Endothelial cell of umbilical vein (primary cell): ENCODE measurements at regions not wholly inside any gene's neighbourhood (a gene's known extent, or its start where the extent isn't known, plus 50 kb on each side); places are given as distances from the start of the nearest gene placed in this dataset.

Experiments
- BruUV-seq: library from RNA; stranded (reverse); fragments of 400-500 nt; replicated peaks from 2 replicates; lab custom pipeline; 2021; lab: Mats Ljungman, UMichigan
- CTCF ChIA-PET: fragments of 300-600, 350-600 bp; sonication (Branson Sonifier 250); formaldehyde crosslinking; loops from one replicate; lab custom pipeline; 2021; ENCODE audit warnings: antibody characterized with exemption, inconsistent platforms; lab: Charles Lee
- POLR2A ChIA-PET: fragments of 300-600, 350-600 bp; sonication (Branson Sonifier 250); formaldehyde crosslinking; loops from one replicate; lab custom pipeline; 2021; ENCODE audit warnings: antibody characterized with exemption, inconsistent platforms; lab: Charles Lee
- DNase-seq: peaks from one replicate; pipeline ENCODE4 v3.0.0-alpha.2; 2011; ENCODE audit warnings: low read depth, low spot score
- FAIRE-seq: peaks from 2 replicates; lab custom pipeline; 2011; peaks lifted over from hg19 to GRCh38; lab: Jason Lieb, UNC
- H2AFZ ChIP-seq: 2 replicates; pipeline ENCODE4 v1.6.0; 2012; ENCODE audit warnings: low read depth, low read length, control low read depth, inconsistent platforms
- H3K27ac ChIP-seq: 2 replicates; pipeline ENCODE4 v1.5.1; 2011; ENCODE audit warnings: low read depth, mild to moderate bottlenecking, control low read depth, low read length, moderate library complexity; ENCODE audit not compliant: insufficient read depth
- H3K27me3 ChIP-seq, 2 experiments: 2 replicates each; pipeline versions ENCODE4 v1.6.0 to v1.6.1; 2011; ENCODE audit warnings: low read length in 2 of 2, mixed read lengths in 1 of 2; ENCODE audit not compliant: control insufficient read depth in 2 of 2, insufficient read depth in 2 of 2
- H3K36me3 ChIP-seq, 2 experiments: 2 replicates in 1 of 2; 3 replicates in 1 of 2; pipeline ENCODE4 v1.5.1; 2011; ENCODE audit warnings: low read length in 2 of 2, mild to moderate bottlenecking in 1 of 2, moderate library complexity in 1 of 2; ENCODE audit not compliant: control insufficient read depth in 2 of 2, insufficient read depth in 2 of 2; ENCODE audit errors: extremely low read depth in 1 of 2
- H3K4me1 ChIP-seq: 3 replicates; pipeline ENCODE4 v1.5.1; 2011; ENCODE audit warnings: mild to moderate bottlenecking, low read length; ENCODE audit not compliant: control insufficient read depth, insufficient read depth; ENCODE audit errors: extremely low read depth
- H3K4me2 ChIP-seq: 2 replicates; pipeline ENCODE4 v1.6.1; 2011; ENCODE audit warnings: low read length, control low read depth, mixed read lengths; ENCODE audit not compliant: insufficient read depth
- H3K4me3 ChIP-seq, 3 experiments: fragments of 200-600 bp in 1 of 3; sonication (generic), shearing (Covaris generic) in 1 of 3; replicated peaks in 1 of 3; 2 replicates each; pipeline ENCODE4 v1.5.1; 2011 to 2016; ENCODE audit warnings: control low read depth in 3 of 3, low read length in 3 of 3, mild to moderate bottlenecking in 2 of 3, inconsistent platforms in 1 of 3, low read depth in 1 of 3, moderate library complexity in 1 of 3; ENCODE audit not compliant: insufficient read depth in 1 of 3
- H3K79me2 ChIP-seq: 2 replicates; pipeline ENCODE4 v1.6.0; 2012; ENCODE audit warnings: low read length, inconsistent platforms; ENCODE audit not compliant: control insufficient read depth, insufficient read depth
- H3K9ac ChIP-seq: replicated peaks from 2 replicates; pipeline ENCODE3; 2011; ENCODE audit warnings: low read length, control low read depth; ENCODE audit not compliant: insufficient read depth; ENCODE audit errors: extremely low read depth
- H3K9me1 ChIP-seq: replicated peaks from 3 replicates; pipeline ENCODE4 v1.6.0; 2011; ENCODE audit warnings: mild to moderate bottlenecking, low read length; ENCODE audit not compliant: control insufficient read depth, insufficient read depth; ENCODE audit errors: extremely low read depth
- H3K9me3 ChIP-seq: replicated peaks from 2 replicates; pipeline ENCODE4 v1.5.1; 2012; ENCODE audit warnings: low read length, inconsistent platforms; ENCODE audit not compliant: control insufficient read depth, insufficient read depth
- H4K20me1 ChIP-seq: replicated peaks from 2 replicates; pipeline ENCODE3; 2011; ENCODE audit warnings: mild to moderate bottlenecking, low read length; ENCODE audit not compliant: control insufficient read depth, insufficient read depth; ENCODE audit errors: extremely low read depth
- CTCF ChIP-seq, 2 donors: IDR thresholded peaks; 1 replicate in 1 of 2; 2 replicates in 1 of 2; pipeline ENCODE4 v1.5.1; 2011; ENCODE audit warnings: low read length in 2 of 2, mild to moderate bottlenecking in 2 of 2, moderate library complexity in 2 of 2, control low read depth in 1 of 2, inconsistent platforms in 1 of 2, low read depth in 1 of 2; ENCODE audit not compliant: insufficient read depth in 1 of 2; ENCODE audit errors: extremely low read depth in 1 of 2
- EZH2 ChIP-seq: IDR thresholded peaks from 2 replicates; pipeline ENCODE4 v1.6.1; 2012; ENCODE audit warnings: borderline replicate concordance, low read depth, mild to moderate bottlenecking, moderate library complexity, low read length, inconsistent platforms; ENCODE audit not compliant: severe bottlenecking
- FOS ChIP-seq: IDR thresholded peaks from 2 replicates; pipeline ENCODE4 v1.6.1; 2011; ENCODE audit warnings: mild to moderate bottlenecking, low read length, moderate library complexity, borderline replicate concordance; ENCODE audit not compliant: insufficient read depth
- GATA2 ChIP-seq: IDR thresholded peaks from 2 replicates; pipeline ENCODE4 v1.7.0; 2011; ENCODE audit warnings: low read depth, mild to moderate bottlenecking, moderate library complexity, mixed read lengths, low read length; ENCODE audit not compliant: insufficient read length, insufficient read depth
- JUN ChIP-seq: IDR thresholded peaks from 2 replicates; pipeline ENCODE4 v1.6.1; 2011; ENCODE audit warnings: borderline replicate concordance, low read depth; ENCODE audit not compliant: insufficient read length, insufficient read depth
- MAX ChIP-seq: IDR thresholded peaks from 2 replicates; pipeline ENCODE4 v1.6.1; 2011; ENCODE audit not compliant: insufficient read depth, insufficient read length
- MYC ChIP-seq: IDR thresholded peaks from one replicate; pipeline ENCODE4 v1.6.1; 2011; ENCODE audit warnings: mild to moderate bottlenecking, low read depth, low read length
- POLR2A ChIP-seq: IDR thresholded peaks from 2 replicates; pipeline ENCODE4 v1.6.1; 2012; ENCODE audit warnings: low read depth, mild to moderate bottlenecking, control low read depth, low read length
- POLR2AphosphoS5 ChIP-seq: IDR thresholded peaks from 2 replicates; pipeline ENCODE4 v1.6.1; 2012; ENCODE audit warnings: low read depth, mild to moderate bottlenecking, control low read depth, low read length, moderate library complexity; ENCODE audit not compliant: insufficient read depth
- dilution Hi-C: fragments of 300-500 bp; cut with MboI; formaldehyde crosslinking; loops from one replicate; pipeline ENCODE4 v1.15.0; 2019; ENCODE audit warnings: low sequenced_read_pairs; ENCODE audit not compliant: extremely low pct_ligation_motif_present
- intact Hi-C: fragments of 100-400 bp; cut with micrococcal nuclease; formaldehyde crosslinking; loops from one replicate; pipeline ENCODE4 v1.10.0; 2022

GRCh38 chr2:8626572-8626971, 55.3 kb upstream of the ID2 start:
- ChIA-PET CTCF (no interaction called here), POLR2A (no interaction called here)
- no peaks in the 10 kb centered on the region for H4K20me1 ChIP-seq
- no peak overlapping the region for H3K9ac ChIP-seq
- no peak for FAIRE-seq
- intact Hi-C loops: no loop called here
- TF ChIP-seq POLR2AphosphoS5 (no peak), MYC (no peak), EZH2 (no peak), CTCF (IDR thresholded peaks at IDR 0.05; ENCODE audit: extremely low read depth in 1 of 2, insufficient read depth in 1 of 2, low read depth in 1 of 2, low read length in 2 of 2) (no peak), JUN (no peak), FOS (no peak), POLR2A (no peak), MAX (no peak), GATA2 (no peak)
- H3K9me3 ChIP-seq: no peaks in the 10 kb centered on the region
- no peaks in the 10 kb centered on the region for H3K9me1 ChIP-seq
- no peaks in the 10 kb centered on the region for H3K36me3 ChIP-seq
- no peaks in the 10 kb centered on the region for H3K27me3 ChIP-seq
- H3K27ac ChIP-seq: no peak overlapping the region
- no peaks in the 10 kb centered on the region for H3K4me1 ChIP-seq
- DNase-seq: no peak
- dilution Hi-C loops: no loop called here
- no peak overlapping the region for H3K4me2 ChIP-seq
- H3K79me2 ChIP-seq: no peaks in the 10 kb centered on the region
- H3K4me3 ChIP-seq: no peak overlapping the region
- H2AFZ ChIP-seq: no peak overlapping the region
- BruUV-seq: no TSS peak
